Activated CD4-positive, CD25-positive, alpha-beta regulatory T cell (primary cell): ENCODE measurements at regions not wholly inside any gene's neighbourhood (a gene's known extent, or its start where the extent isn't known, plus 50 kb on each side); places are given as distances from the start of the nearest gene placed in this dataset.

Source experiments
- DNase-seq, 4 experiments: peaks; one replicate each; lab custom pipeline; 2025; lab: John Stamatoyannopoulos, UW

GRCh38 chr6:37556881-37557644 is 57.4 kb upstream of the CCDC167 start:
- no peak for DNase-seq

- no peak for DNase-seq
Observed at GRCh38 chr6:37555040-37555781, 55.5 kb upstream of the CCDC167 start.

GRCh38 chr6:37554480-37554819 is 54.8 kb upstream of the CCDC167 start:
- DNase-seq: no peak

GRCh38 chr6:37552267-37552666 is 52.6 kb upstream of the CCDC167 start:
- DNase-seq: no peak

- DNase-seq: no peak
Observed at GRCh38 chr6:37551867-37552266, 52.2 kb upstream of the CCDC167 start.

GRCh38 chr6:37551446-37551845 is 51.8 kb upstream of the CCDC167 start:
- no peak for DNase-seq

GRCh38 chr6:37551002-37551401 is 51.3 kb upstream of the CCDC167 start:
- no peak for DNase-seq

- DNase-seq: no peak
Observed at GRCh38 chr6:37550191-37550831, 50.6 kb upstream of the CCDC167 start.

GRCh38 chr6:37549558-37549957 is 49.9 kb upstream of the CCDC167 start:
- no peak for DNase-seq
